Activated T-helper 9 cell treated with anti-CD3 and anti-CD28 coated beads, Interleukin-2, amount 50 U/mL, for 16 hours (primary cell): ENCODE measurements at regions not wholly inside any gene's neighbourhood (a gene's known extent, or its start where the extent isn't known, plus 50 kb on each side); places are given as distances from the start of the nearest gene placed in this dataset.
"Not testable (repeated sequence)": the region's sequence is repeated elsewhere in the genome, so short reads cannot be mapped to it uniquely, and the experiment has no call there.

Experiments
- DNase-seq: peaks from one replicate; pipeline ENCODE4 v3.0.0-alpha.2; 2020; ENCODE audit warnings: low read depth

DNA sequence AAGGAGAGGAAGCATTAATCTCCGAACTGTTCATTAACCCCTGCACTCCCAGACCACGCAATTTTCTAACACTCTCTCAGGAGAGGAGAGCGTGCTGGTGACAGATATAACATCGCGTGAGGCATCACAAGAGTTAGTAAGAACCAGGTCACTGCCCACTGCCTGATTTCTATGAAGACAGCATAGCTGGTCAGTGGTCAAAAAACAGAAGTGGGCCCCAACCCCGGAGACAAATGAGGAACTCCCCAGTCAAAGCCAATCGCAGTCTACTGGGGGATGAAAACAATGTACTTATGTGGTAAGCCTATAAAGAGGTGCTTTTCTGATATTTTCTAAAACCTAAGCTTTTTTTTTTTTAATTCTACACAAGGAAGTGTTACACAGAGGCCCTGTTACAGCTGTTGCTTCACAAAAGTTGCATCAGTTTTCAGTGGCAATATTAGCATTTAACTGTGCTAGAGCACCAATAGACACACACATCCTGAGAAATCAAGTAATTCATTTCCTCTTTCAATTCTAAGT, 231.8 kb upstream of the IRF2BP2 start:
- no peak for DNase-seq

GRCh38 chr1:234841281-234841680, 231.3 kb upstream of the IRF2BP2 start:
- no peak for DNase-seq

GRCh38 chr1:234840843-234841242, 230.9 kb upstream of the IRF2BP2 start:
- no peak for DNase-seq

DNA sequence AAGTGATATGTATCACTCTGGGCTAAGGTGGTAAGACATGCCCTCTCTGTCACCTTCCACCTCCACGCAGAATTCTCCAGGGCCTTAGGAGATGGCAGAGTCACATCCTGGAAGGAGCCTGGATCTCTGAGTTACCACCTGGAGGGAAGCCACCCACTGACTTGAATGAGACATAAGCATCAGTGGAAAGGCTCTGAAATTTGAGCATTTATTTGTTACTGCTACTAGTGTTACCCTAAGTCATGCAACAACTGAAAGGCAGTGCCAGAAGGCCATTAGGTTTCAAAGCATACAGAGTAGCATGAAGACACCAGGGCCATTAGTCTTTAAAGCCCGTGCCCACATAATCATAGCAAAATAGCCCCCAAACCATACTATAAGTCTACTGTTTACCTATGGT, 230.3 kb upstream of the IRF2BP2 start:
- DNase-seq = no peak

DNA sequence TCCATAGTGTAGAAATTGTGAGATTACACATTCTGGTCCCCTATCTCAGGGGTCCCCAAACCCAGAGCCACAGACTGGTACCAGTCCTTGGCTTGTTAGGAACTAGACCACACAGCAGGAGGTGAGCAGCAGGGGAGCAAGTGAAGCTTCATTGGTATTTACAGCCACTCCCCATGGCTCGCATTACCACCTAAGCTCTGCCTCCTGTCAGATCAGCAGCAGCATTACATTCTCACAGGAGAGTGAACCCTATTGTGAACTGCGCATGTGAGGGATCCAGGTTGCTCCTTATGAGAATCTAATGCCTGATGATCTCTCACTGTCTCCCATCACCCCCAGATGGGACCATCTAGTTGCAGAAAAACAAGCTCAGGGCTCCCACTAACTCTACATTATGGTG, 229.7 kb upstream of the IRF2BP2 start:
- DNase-seq = no peak

DNA sequence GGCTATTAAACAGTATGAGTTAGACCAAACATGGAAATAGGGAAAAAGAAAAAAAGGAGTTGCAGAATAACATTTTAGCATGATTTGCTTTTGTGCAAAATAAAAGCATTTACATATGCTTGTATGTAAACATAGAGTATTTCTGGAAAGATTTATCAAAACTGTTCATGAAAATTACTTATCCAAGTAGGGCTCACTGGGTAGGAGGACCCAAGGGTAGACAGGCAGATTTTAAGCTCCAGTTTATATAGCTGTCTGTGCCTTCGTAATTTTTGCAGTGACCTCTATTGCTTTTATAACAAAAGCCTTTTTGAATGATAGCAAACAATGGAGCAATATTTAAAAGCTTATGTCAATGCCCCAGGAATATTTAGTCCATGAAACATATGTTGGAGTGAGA, 228.8 kb upstream of the IRF2BP2 start:
- DNase-seq = no peak

DNA sequence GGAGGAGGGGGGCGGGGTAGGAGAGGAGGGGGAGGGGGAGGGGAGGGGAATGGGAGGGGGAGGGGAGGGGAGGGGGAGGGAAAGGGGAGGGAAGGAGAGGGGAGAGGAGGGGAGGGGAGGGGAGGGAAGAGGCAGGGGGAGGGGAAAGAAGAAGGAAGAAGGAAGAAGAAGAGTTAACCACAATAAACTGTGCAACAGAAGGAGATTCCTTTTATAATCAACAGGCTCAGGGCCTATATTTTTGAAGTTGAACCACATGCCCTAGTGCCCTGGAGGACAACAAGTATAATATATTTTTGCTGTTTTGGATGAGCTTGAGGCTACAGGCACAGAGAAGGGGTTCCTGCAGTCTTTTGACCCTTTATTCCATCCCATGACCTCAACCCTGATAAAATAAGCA, 228.2 kb upstream of the IRF2BP2 start:
- DNase-seq = no peak

- no peak for DNase-seq
These were observed 227.7 kb upstream of the IRF2BP2 start for GRCh38 chr1:234837713-234838112.

DNA sequence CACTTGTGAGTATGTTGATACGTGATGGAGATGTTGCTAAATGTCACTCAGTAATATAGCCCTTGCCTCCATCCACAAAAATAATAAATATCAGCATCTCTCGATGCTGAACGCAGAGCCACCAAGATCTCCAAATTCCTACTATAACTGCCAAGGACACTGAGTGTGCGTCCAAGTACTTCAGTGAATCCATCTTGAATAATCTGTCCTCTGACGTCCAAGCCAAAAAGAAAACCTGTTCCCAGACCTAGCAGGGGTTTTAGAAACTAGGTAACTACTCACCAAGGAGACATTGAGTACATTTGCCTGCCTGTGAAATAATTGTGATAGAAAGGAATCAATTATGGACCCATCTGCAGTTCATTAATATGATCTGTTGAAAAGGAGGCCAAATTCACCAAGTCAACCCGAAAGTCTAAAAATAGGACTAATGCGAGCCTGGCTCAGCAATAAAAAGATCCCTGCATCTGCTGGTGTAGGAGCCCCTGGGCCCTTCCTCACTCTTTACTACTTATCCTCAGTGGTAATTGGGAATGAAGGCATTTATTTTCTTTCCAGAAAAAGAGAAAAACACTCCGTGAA, 226.9 kb upstream of the IRF2BP2 start:
- DNase-seq = no peak

DNA sequence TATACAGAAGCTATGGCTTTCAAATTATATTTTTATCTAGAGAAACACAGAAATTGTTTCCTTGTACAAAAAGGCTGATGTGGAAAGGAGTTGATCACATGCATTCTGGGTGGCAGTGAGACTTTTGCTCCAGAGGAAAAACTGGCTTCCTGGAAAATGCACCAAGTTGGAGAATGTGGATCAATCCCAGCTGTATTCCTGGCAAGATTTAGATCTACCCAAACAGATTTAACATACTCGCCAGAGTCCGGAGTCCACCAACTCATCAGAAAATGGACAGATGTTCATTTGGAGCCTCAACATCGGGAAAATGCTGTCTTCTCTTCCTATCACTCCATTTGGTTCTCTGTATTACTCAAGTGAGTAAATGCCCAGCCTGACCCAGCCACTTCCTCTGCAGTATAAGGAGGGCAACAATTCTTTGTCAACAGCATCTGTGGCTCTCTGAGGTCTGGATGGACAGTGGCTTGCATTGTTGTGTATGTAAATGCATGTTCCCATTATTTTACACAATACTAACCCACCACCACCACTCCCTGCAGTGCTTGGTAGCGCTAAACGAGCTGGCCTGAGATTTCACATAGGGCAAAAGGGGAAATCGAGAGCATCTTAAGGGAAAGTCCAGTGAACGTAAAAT, 226.2 kb upstream of the IRF2BP2 start:
- DNase-seq = no peak

- no peak for DNase-seq
These were observed 225.3 kb upstream of the IRF2BP2 start for GRCh38 chr1:234835239-234835638.

GRCh38 chr1:234833646-234834045, 223.7 kb upstream of the IRF2BP2 start:
- DNase-seq = no peak

DNA sequence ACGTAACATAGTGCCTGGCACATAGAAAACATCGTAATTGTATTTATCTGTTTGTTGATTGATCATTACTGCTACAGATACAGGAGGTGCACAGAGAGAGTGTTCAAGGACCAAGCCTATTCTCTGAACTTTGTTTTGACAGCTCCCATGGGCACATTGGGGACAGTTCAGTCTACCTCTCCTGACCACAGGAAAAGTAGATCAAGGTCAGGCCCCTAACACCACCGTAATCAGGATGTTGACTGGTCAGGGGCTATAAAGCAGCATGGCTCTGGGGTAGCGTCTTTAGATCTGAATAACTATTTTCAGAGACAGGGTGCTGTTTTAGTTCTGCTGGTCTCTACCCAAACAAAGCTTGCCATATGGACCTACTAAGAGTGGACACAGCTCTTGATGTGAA, 223.1 kb upstream of the IRF2BP2 start:
- no peak for DNase-seq

- DNase-seq = no peak
These were observed 217.7 kb upstream of the IRF2BP2 start for GRCh38 chr1:234827656-234828055.

DNA sequence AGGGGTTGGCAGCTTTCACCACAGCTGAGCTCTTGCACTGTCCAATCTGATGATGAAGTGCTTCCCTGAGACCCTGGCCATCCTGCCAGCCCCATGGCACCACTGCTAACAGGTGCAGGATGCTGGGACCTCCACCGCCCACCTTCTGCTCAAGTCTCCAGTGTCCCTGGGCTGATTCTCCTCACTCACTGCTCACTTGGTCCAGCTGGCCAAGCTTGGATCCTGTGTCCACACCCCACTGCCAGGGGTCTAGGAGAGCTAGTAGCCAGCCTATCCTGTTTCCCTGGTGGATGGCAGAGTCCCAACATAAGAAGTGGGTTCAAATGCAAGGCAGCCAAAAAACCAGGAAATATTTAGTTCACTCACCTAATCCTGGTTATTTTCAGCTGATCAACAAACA, 217.2 kb upstream of the IRF2BP2 start:
- no peak for DNase-seq

DNA sequence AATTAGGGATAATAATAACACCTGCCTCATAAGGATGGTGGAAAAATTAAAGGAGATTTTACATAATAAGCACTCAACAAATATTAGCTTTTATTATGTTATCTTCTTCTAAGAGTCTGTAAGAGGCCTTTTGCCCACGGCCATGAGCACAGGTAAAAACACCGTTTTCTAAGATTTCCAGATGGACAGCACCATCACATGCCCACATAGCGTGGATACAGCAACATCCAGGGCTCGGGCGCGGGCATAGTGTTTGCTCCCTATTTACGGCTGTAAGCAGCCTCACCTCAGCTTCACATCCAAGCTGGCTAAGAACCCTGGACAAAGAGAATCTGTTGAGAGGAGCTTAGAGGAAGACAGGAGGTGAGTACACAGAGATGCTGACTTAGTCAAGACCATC, 216.4 kb upstream of the IRF2BP2 start:
- DNase-seq = no peak

DNA sequence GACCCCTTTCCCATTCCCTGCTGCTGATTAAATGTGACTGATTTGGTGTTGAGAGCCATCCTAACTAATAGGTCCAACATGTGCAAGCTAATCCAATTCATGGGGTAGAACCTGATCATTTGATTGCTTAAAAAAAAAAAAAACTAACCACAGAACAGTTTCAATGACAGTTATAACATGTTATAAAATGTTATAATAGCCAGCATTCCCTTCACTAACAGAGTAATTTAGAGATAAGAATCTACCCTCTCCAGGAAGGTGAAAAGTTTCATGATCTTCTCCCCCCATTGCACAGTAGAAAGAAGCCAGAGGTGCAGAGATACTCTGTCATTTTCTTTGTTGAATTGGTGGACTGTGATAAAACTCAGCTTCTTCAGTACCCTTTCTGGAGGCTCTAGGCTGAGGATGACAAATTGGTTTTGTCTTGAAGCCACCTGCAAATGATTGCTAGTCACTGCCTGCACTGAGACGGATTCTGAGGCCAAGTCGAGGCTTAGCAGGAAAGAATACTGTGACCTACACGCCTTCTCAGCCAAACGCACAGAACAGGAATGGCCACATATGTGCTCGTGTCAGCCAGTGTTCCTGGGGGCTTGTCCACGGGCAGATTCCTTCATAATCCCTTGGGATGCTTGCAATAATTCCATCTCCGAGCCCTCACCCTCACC, 215.7 kb upstream of the IRF2BP2 start:
- DNase-seq = no peak

- not testable (repeated sequence) for DNase-seq
These were observed 214.9 kb upstream of the IRF2BP2 start for GRCh38 chr1:234824836-234825235.

DNA sequence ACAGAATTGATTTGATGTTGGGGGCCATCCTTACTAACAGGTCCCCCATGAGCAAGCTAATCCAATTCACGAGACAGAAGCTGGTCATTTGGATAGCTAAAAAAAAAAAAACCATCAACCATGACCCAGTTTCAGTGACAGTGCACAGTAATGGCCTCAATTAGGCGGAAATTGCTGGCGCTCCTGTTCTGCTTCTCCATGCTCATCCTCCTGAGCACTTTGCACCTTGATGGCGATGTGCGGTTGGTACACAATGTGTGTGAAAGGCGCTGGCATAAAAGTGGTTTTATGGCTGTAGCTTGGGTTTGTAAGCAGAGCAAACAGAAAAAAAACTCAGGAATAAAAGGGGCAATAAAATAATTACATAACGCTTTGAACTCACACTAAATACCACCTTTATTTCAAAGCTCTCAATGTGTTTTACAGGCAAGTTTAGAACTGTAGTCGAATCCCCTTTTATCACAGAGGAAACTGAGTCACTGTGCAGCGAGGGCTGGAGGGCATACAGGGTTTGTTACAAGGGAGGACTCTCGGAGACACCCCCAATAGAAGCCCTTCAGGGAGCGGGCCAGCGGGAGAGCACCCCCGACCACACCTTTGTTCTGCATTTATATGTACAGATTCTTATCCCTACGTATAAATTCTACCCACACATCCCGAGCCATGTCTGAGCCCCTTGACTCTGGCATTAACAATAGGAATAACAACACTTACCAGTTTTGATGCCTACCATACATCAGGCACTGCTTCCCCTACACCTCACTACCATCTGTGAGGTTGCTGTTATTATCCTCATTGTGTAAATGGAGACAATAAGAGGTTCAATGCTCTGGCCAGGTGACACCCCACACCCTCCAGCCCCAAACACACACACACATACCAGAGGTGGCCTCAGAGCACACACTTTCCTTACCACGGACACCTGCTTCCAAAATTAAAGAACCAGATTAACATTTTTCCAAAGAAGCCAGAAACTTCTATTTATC, 213.5 kb upstream of the IRF2BP2 start:
- no peak for DNase-seq

- DNase-seq = no peak
These were observed 211.9 kb upstream of the IRF2BP2 start for GRCh38 chr1:234821840-234822239.

- no peak for DNase-seq
These were observed 210.6 kb upstream of the IRF2BP2 start for GRCh38 chr1:234820597-234820996.

DNA sequence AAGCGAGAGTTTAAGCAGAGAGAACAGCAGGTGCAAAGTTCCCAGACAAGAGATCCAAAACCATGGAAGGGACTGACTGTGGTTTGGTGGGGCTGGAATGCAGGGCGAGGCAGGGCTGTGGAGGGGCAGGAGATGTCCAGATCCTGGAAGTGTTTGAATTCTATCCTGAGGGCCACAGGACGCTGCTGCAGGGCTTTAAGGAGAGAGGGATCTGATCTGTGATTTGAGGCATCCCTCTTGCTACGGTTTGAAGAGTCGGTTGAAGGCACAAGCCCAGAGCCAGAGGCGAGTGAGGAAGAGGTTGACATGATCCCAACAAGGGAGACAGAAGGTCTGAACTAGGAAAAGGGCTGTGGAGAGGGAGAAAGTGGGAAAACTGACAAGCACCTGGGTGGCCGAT, 209.9 kb upstream of the IRF2BP2 start:
- not testable (repeated sequence) for DNase-seq
